IMR-90 (cell line): ENCODE measurements at regions not wholly inside any gene's neighbourhood (a gene's known extent, or its start where the extent isn't known, plus 50 kb on each side); places are given as distances from the start of the nearest gene placed in this dataset.

ENCODE experiments used
- ATAC-seq: fragments of 200-7000 bp; cut with Tn5 transposase; 2 replicates; pipeline ENCODE4 v1.9.1; 2020; ENCODE audit warnings: low read depth, mild to moderate bottlenecking, moderate library complexity
- BruUV-seq: library from RNA; stranded (reverse); fragments of 400-500 nt; replicated peaks from 2 replicates; lab custom pipeline; 2021; lab: Mats Ljungman, UMichigan
- CTCF ChIA-PET: fragments of 300-600 bp; formaldehyde crosslinking; extraction: SDS; loops from one replicate; lab custom pipeline; 2021; ENCODE audit warnings: antibody characterized with exemption; lab: Yijun Ruan, JAX
- POLR2A ChIA-PET: fragments of 300-600 bp; sonication (Branson Sonifier 250); formaldehyde crosslinking; loops from one replicate; lab custom pipeline; 2022; ENCODE audit warnings: antibody characterized with exemption; ENCODE audit not compliant: unreplicated experiment; lab: Charles Lee
- DNase-seq: peaks from one replicate; pipeline ENCODE4 v3.0.0; 2013
- H2AFZ ChIP-seq: replicated peaks from 2 replicates; pipeline ENCODE3; 2013; ENCODE audit warnings: low read length, mild to moderate bottlenecking; ENCODE audit not compliant: poor library complexity
- H2AK5ac ChIP-seq: 2 replicates; pipeline ENCODE4 v1.6.1; 2013; ENCODE audit warnings: low read depth, low read length, inconsistent platforms
- H2AK9ac ChIP-seq: replicated peaks from 2 replicates; pipeline ENCODE3; 2013; ENCODE audit warnings: mild to moderate bottlenecking, low read depth, low read length, moderate library complexity; ENCODE audit not compliant: poor library complexity
- H2BK120ac ChIP-seq: 2 replicates; pipeline ENCODE4 v1.6.1; 2013; ENCODE audit warnings: low read depth, low read length, inconsistent platforms
- H2BK15ac ChIP-seq: 3 replicates; pipeline ENCODE4 v1.6.1; 2013; ENCODE audit warnings: low read depth, low read length, inconsistent platforms
- H2BK20ac ChIP-seq: 2 replicates; pipeline ENCODE4 v1.6.1; 2013; ENCODE audit warnings: low read depth, mild to moderate bottlenecking, inconsistent platforms, low read length, moderate library complexity
- H2BK5ac ChIP-seq: 2 replicates; pipeline ENCODE4 v1.6.1; 2013; ENCODE audit warnings: mild to moderate bottlenecking, low read depth, low read length, inconsistent platforms; ENCODE audit not compliant: poor library complexity, severe bottlenecking
- H3K14ac ChIP-seq: replicated peaks from 2 replicates; pipeline ENCODE4 v1.6.1; 2013; ENCODE audit warnings: low read depth, low read length, inconsistent platforms
- H3K18ac ChIP-seq: 2 replicates; pipeline ENCODE4 v1.6.1; 2013; ENCODE audit warnings: low read depth, low read length, control low read depth
- H3K23ac ChIP-seq: 2 replicates; pipeline ENCODE4 v1.6.1; 2013; ENCODE audit warnings: low read depth, low read length, inconsistent platforms
- H3K27ac ChIP-seq: 2 replicates; pipeline ENCODE4 v1.5.1; 2013; ENCODE audit warnings: mild to moderate bottlenecking, control low read depth, low read length; ENCODE audit not compliant: insufficient read depth
- H3K27me3 ChIP-seq: 2 replicates; pipeline ENCODE4 v1.6.1; 2013; ENCODE audit warnings: low read length; ENCODE audit not compliant: control insufficient read depth, insufficient read depth
- H3K36me3 ChIP-seq: 2 replicates; pipeline ENCODE4 v1.6.1; 2013; ENCODE audit warnings: low read length, mixed read lengths; ENCODE audit not compliant: control insufficient read depth, insufficient read depth
- H3K4ac ChIP-seq: 2 replicates; pipeline ENCODE4 v1.6.1; 2013; ENCODE audit warnings: low read depth, low read length, inconsistent platforms
- H3K4me1 ChIP-seq: 2 replicates; pipeline ENCODE4 v1.6.1; 2013; ENCODE audit warnings: low read length, mixed read lengths; ENCODE audit not compliant: control insufficient read depth, insufficient read depth
- H3K4me2 ChIP-seq: 2 replicates; pipeline ENCODE4 v1.6.1; 2013; ENCODE audit warnings: low read depth, mild to moderate bottlenecking, control low read depth, low read length, moderate library complexity
- H3K4me3 ChIP-seq: 2 replicates; pipeline ENCODE4 v1.5.1; 2013; ENCODE audit warnings: low read depth, mild to moderate bottlenecking, control low read depth, low read length, moderate library complexity; ENCODE audit not compliant: insufficient read depth
- H3K56ac ChIP-seq: 2 replicates; pipeline ENCODE4 v1.6.1; 2013; ENCODE audit warnings: low read length, inconsistent platforms; ENCODE audit not compliant: insufficient read depth; ENCODE audit errors: extremely low read depth
- H3K79me1 ChIP-seq, 2 experiments: 2 replicates each; pipeline ENCODE4 v1.6.1; 2013; ENCODE audit warnings: low read length in 2 of 2, inconsistent platforms in 1 of 2, low read depth in 1 of 2
- H3K9ac ChIP-seq: 2 replicates; pipeline ENCODE4 v1.6.1; 2013; ENCODE audit warnings: low read depth, low read length, control low read depth
- H3K9me1 ChIP-seq: 2 replicates; pipeline ENCODE4 v1.6.1; 2013; ENCODE audit warnings: low read length, inconsistent platforms; ENCODE audit not compliant: insufficient read depth
- H3K9me3 ChIP-seq: 2 replicates; pipeline ENCODE4 v1.6.1; 2013; ENCODE audit warnings: low read length; ENCODE audit not compliant: control insufficient read depth, insufficient read depth
- H4K20me1 ChIP-seq: 2 replicates; pipeline ENCODE4 v1.6.1; 2013; ENCODE audit warnings: low read length, inconsistent platforms; ENCODE audit not compliant: insufficient read depth
- H4K5ac ChIP-seq: 2 replicates; pipeline ENCODE4 v1.6.1; 2013; ENCODE audit warnings: mild to moderate bottlenecking, low read depth, low read length, control low read depth
- H4K8ac ChIP-seq, 2 experiments: 2 replicates each; pipeline ENCODE4 v1.6.1; 2013; ENCODE audit warnings: low read depth in 2 of 2, low read length in 2 of 2, control low read depth in 1 of 2, inconsistent platforms in 1 of 2
- H4K91ac ChIP-seq: 2 replicates; pipeline ENCODE4 v1.6.1; 2013; ENCODE audit warnings: low read depth, low read length, inconsistent platforms; ENCODE audit not compliant: insufficient read depth
- CHD1 ChIP-seq: IDR thresholded peaks from 2 replicates; pipeline ENCODE4 v1.6.1; 2012; ENCODE audit warnings: low read depth, low read length, improper control_type of control experiment
- RAD21 ChIP-seq: IDR thresholded peaks from 2 replicates; pipeline ENCODE4 v1.6.1; 2012; ENCODE audit warnings: low read length, improper control_type of control experiment
- RCOR1 ChIP-seq: IDR thresholded peaks from 2 replicates; pipeline ENCODE4 v1.6.1; 2012; ENCODE audit warnings: mild to moderate bottlenecking, low read length, improper control_type of control experiment; ENCODE audit not compliant: insufficient replicate concordance
- WGBS, 2 experiments: methylation state at CpG; one replicate each; pipeline versions ENCODE4 v1.1.5 to v1.1.7; 2013; ENCODE audit warnings: missing lambda C conversion rate in 2 of 2; ENCODE audit not compliant: insufficient read length in 1 of 2; ENCODE audit errors: extremely low coverage in 2 of 2; 5-methylcytosine and 5-hydroxymethylcytosine counted together
- dilution Hi-C: fragments of 300-500 bp; cut with HindIII; formaldehyde crosslinking; loops from one replicate; pipeline ENCODE4 v1.14.3; 2018; ENCODE audit warnings: low sequenced_read_pairs; ENCODE audit not compliant: unreplicated experiment
- in situ Hi-C: fragments of 300-500 bp; cut with MboI; formaldehyde crosslinking; loops from 3 replicates; pipeline ENCODE4 v1.14.3; 2019; ENCODE audit warnings: low sequenced_read_pairs, inconsistent platforms, mixed read lengths
- intact Hi-C: fragments of 100-400 bp; cut with micrococcal nuclease; formaldehyde crosslinking; loops from 2 replicates; pipeline ENCODE4 v1.10.0; 2022
- TF ChIP-seq, protein P1 (sequence below): conservative IDR thresholded peaks from 2 replicates; pipeline ENCODE4 v1.5.1; 2012; ENCODE audit warnings: mild to moderate bottlenecking, low read depth, low read length, improper control_type of control experiment

GRCh38 chr2:239760596-239760995, 264.5 kb downstream of the NDUFA10 start:
- Histone ChIP-seq H3K9ac (no peak overlapping the region), H3K27me3 (no peaks in the 10 kb centered on the region), H2AK9ac (no peak overlapping the region), H3K4me3 (no peak overlapping the region), H4K5ac (no peak overlapping the region), H2AFZ (no peak overlapping the region), H3K18ac (no peak overlapping the region), H4K20me1 (no peaks in the 10 kb centered on the region), H4K8ac (no peak overlapping the region), H2AK5ac (no peak overlapping the region), H2BK20ac (no peak overlapping the region), H3K14ac (no peak overlapping the region), H4K91ac (no peak overlapping the region), H3K9me3 (peaks cover 41% of the 10 kb centered on the region), H3K4ac (no peak overlapping the region), H2BK120ac (no peak overlapping the region), H3K79me1 (no peaks in the 10 kb centered on the region), H3K23ac (no peak overlapping the region), H2BK15ac (no peak overlapping the region), H3K4me2 (no peak overlapping the region), H3K36me3 (no peaks in the 10 kb centered on the region), H3K27ac (no peak overlapping the region), H3K56ac (no peak overlapping the region), H3K9me1 (no peaks in the 10 kb centered on the region), H3K4me1 (no peaks in the 10 kb centered on the region), H2BK5ac (no peak overlapping the region)
- 68% methylated on average over 6 of the region's 6 CpGs; no CpG with 5 or more reads in 1 of the 2 experiments for WGBS, 2 experiments
- no TSS peak for BruUV-seq
- ChIA-PET CTCF (no interaction called here), POLR2A (no interaction called here)
- ATAC-seq (no peak), DNase-seq (no peak)
- in situ Hi-C loops, result no loop called here
- dilution Hi-C loops, result no loop called here
- intact Hi-C loops, result no loop called here
- no peak for TF ChIP-seq RAD21
- TF ChIP-seq, protein P1, sequence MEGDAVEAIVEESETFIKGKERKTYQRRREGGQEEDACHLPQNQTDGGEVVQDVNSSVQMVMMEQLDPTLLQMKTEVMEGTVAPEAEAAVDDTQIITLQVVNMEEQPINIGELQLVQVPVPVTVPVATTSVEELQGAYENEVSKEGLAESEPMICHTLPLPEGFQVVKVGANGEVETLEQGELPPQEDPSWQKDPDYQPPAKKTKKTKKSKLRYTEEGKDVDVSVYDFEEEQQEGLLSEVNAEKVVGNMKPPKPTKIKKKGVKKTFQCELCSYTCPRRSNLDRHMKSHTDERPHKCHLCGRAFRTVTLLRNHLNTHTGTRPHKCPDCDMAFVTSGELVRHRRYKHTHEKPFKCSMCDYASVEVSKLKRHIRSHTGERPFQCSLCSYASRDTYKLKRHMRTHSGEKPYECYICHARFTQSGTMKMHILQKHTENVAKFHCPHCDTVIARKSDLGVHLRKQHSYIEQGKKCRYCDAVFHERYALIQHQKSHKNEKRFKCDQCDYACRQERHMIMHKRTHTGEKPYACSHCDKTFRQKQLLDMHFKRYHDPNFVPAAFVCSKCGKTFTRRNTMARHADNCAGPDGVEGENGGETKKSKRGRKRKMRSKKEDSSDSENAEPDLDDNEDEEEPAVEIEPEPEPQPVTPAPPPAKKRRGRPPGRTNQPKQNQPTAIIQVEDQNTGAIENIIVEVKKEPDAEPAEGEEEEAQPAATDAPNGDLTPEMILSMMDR, result no peak
- no peak for TF ChIP-seq CHD1
- no peak for TF ChIP-seq RCOR1
